Endothelial cell (in vitro differentiated cells): ENCODE measurements at regions not wholly inside any gene's neighbourhood (a gene's known extent, or its start where the extent isn't known, plus 50 kb on each side); places are given as distances from the start of the nearest gene placed in this dataset.
"Not testable (repeated sequence)": the region's sequence is repeated elsewhere in the genome, so short reads cannot be mapped to it uniquely, and the experiment has no call there.

ENCODE experiments used
- DNase-seq: peaks from one replicate; pipeline ENCODE4 v3.0.0; 2021; ENCODE audit warnings: low spot score
- H3K27ac Mint-ChIP-seq: one replicate; pipeline ENCODE4 v1.8.0; 2021; ENCODE audit warnings: mixed read lengths, inconsistent platforms; ENCODE audit not compliant: unreplicated experiment
- H3K27me3 Mint-ChIP-seq: one replicate; pipeline ENCODE4 v1.8.0; 2021; ENCODE audit warnings: mild to moderate bottlenecking, moderate library complexity, mixed read lengths, inconsistent platforms; ENCODE audit not compliant: unreplicated experiment
- H3K36me3 Mint-ChIP-seq: one replicate; pipeline ENCODE4 v1.8.0; 2021; ENCODE audit warnings: mild to moderate bottlenecking, low read depth, mixed read lengths, inconsistent platforms; ENCODE audit not compliant: unreplicated experiment
- H3K4me1 Mint-ChIP-seq: one replicate; pipeline ENCODE4 v1.8.0; 2021; ENCODE audit warnings: mild to moderate bottlenecking, mixed read lengths, inconsistent platforms; ENCODE audit not compliant: unreplicated experiment
- H3K4me3 Mint-ChIP-seq: one replicate; pipeline ENCODE4 v1.8.0; 2021; ENCODE audit warnings: mild to moderate bottlenecking, mixed read lengths, inconsistent platforms; ENCODE audit not compliant: unreplicated experiment
- H3K9me3 Mint-ChIP-seq: one replicate; pipeline ENCODE4 v1.8.0; 2021; ENCODE audit warnings: mixed read lengths, inconsistent platforms; ENCODE audit not compliant: unreplicated experiment
- TF ChIP-seq, protein P1 (sequence below): fragments of 200-600 bp; sonication (generic); IDR thresholded peaks from one replicate; pipeline ENCODE4 v1.5.0; 2021; ENCODE audit warnings: antibody characterized with exemption; ENCODE audit not compliant: unreplicated experiment

DNA sequence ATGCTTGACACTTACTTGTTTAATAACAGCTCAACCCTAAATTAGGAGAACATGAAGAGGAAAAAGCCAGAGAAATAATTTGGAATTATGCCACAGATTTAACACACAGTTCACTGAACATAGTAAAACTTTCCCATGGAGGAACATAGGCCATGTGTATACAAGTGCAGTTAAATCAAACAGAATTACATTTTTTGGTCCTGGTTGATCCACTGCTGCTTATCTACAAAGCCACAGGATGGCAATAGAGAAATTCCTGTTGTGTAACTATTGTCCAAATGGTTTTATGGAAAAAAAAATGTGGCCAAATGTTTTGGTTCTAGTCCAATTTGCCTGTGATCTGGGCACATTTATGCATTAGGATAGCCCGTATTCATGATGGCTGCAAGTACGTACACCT lies 136.8 kb downstream of the ALDH8A1 start:
- H3K27ac Mint-ChIP-seq = no peak overlapping the region
- no peak overlapping the region for H3K4me3 Mint-ChIP-seq
- no peaks in the 10 kb centered on the region for H3K9me3 Mint-ChIP-seq
- H3K27me3 Mint-ChIP-seq = no peaks in the 10 kb centered on the region
- no peaks in the 10 kb centered on the region for H3K4me1 Mint-ChIP-seq
- H3K36me3 Mint-ChIP-seq = no peaks in the 10 kb centered on the region
- no peak for DNase-seq
- TF ChIP-seq, protein P1, sequence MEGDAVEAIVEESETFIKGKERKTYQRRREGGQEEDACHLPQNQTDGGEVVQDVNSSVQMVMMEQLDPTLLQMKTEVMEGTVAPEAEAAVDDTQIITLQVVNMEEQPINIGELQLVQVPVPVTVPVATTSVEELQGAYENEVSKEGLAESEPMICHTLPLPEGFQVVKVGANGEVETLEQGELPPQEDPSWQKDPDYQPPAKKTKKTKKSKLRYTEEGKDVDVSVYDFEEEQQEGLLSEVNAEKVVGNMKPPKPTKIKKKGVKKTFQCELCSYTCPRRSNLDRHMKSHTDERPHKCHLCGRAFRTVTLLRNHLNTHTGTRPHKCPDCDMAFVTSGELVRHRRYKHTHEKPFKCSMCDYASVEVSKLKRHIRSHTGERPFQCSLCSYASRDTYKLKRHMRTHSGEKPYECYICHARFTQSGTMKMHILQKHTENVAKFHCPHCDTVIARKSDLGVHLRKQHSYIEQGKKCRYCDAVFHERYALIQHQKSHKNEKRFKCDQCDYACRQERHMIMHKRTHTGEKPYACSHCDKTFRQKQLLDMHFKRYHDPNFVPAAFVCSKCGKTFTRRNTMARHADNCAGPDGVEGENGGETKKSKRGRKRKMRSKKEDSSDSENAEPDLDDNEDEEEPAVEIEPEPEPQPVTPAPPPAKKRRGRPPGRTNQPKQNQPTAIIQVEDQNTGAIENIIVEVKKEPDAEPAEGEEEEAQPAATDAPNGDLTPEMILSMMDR = no peak

GRCh38 chr6:134810402-134810801 lies 139.5 kb downstream of the ALDH8A1 start:
- H3K4me3 Mint-ChIP-seq = no peak overlapping the region
- H3K27me3 Mint-ChIP-seq = no peaks in the 10 kb centered on the region
- TF ChIP-seq, protein P1 = no peak
- H3K4me1 Mint-ChIP-seq = no peaks in the 10 kb centered on the region
- DNase-seq = no peak
- H3K27ac Mint-ChIP-seq = no peak overlapping the region
- no peaks in the 10 kb centered on the region for H3K36me3 Mint-ChIP-seq
- H3K9me3 Mint-ChIP-seq = no peaks in the 10 kb centered on the region

DNA sequence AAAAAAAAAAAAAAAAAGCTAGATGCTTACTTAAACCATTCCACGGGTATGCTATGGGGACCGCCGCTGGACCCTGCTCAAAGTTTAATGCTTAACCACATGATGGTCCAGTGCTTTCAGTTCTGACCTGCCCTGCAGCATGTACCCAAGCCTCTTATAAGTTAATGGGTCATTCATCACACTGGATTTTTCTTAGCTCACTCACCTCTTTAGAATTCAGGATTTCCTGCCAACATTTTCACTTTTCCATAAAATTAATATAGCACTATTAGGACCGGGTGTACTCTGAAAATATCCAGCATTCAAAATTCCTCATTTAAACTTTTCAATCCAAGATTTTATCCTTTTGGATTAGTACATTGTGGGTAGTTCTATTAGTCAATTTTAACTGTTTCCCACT lies 140.8 kb downstream of the ALDH8A1 start:
- TF ChIP-seq, protein P1 = no peak
- no peaks in the 10 kb centered on the region for H3K9me3 Mint-ChIP-seq
- DNase-seq = no peak
- H3K27ac Mint-ChIP-seq = no peak overlapping the region
- no peaks in the 10 kb centered on the region for H3K27me3 Mint-ChIP-seq
- H3K4me3 Mint-ChIP-seq = no peak overlapping the region
- H3K36me3 Mint-ChIP-seq = no peaks in the 10 kb centered on the region
- no peaks in the 10 kb centered on the region for H3K4me1 Mint-ChIP-seq

- peaks cover 3% of the 10 kb centered on the region for H3K27me3 Mint-ChIP-seq
- no peak overlapping the region for H3K27ac Mint-ChIP-seq
- no peak overlapping the region for H3K4me3 Mint-ChIP-seq
- TF ChIP-seq, protein P1 = no peak
- no peaks in the 10 kb centered on the region for H3K36me3 Mint-ChIP-seq
- H3K4me1 Mint-ChIP-seq = peaks cover 5% of the 10 kb centered on the region
- no peaks in the 10 kb centered on the region for H3K9me3 Mint-ChIP-seq
- DNase-seq = no peak
These were observed 143.6 kb downstream of the ALDH8A1 start for GRCh38 chr6:134806180-134806798.

GRCh38 chr6:134805168-134805567 lies 144.7 kb downstream of the ALDH8A1 start:
- H3K27me3 Mint-ChIP-seq = peaks cover 3% of the 10 kb centered on the region
- TF ChIP-seq, protein P1 = no peak
- no peak overlapping the region for H3K4me3 Mint-ChIP-seq
- no peak overlapping the region for H3K27ac Mint-ChIP-seq
- peaks cover 5% of the 10 kb centered on the region for H3K4me1 Mint-ChIP-seq
- DNase-seq = no peak
- no peaks in the 10 kb centered on the region for H3K36me3 Mint-ChIP-seq
- H3K9me3 Mint-ChIP-seq = no peaks in the 10 kb centered on the region

DNA sequence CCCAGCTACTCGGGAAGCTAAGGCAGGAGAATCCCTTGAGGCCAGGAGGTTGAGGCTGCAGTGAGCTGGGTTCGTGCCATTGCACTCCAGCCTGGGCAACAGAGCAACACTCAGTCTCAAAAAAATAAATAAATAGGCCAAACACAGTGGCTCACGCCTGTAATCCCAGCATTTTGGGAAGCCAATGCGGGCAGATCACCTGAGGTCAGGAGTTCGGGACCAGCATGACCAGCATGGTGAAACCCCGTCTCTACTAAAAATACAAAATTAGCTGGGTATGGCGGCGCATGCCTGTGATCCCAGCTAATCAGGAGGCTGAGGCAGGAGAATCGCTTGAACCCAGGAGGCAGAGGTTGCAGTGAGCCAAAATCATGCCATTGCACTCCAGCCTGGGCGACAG lies 145.6 kb downstream of the ALDH8A1 start:
- H3K36me3 Mint-ChIP-seq, H3K27me3 Mint-ChIP-seq: not testable (repeated sequence)

More for the DNA sequence above, 145.6 kb downstream of the ALDH8A1 start:
- not testable (repeated sequence) for DNase-seq, H3K4me1 Mint-ChIP-seq, H3K4me3 Mint-ChIP-seq, H3K9me3 Mint-ChIP-seq, H3K27ac Mint-ChIP-seq
